Middle frontal gyrus (tissue), 1 donor: ENCODE measurements at regions not wholly inside any gene's neighbourhood (a gene's known extent, or its start where the extent isn't known, plus 50 kb on each side); places are given as distances from the start of the nearest gene placed in this dataset.
"Not testable (repeated sequence)": the region's sequence is repeated elsewhere in the genome, so short reads cannot be mapped to it uniquely, and the experiment has no call there.

ENCODE experiments used
- DNase-seq: peaks from one replicate; pipeline ENCODE4 v3.0.0-alpha.2; 2015; ENCODE audit warnings: low spot score; ENCODE audit errors: extremely low spot score

- DNase-seq, result no peak
These were observed 253.9 kb downstream of the VAPA start for GRCh38 chr18:10167759-10168158.

- no peak for DNase-seq
These were observed 254.7 kb downstream of the VAPA start for GRCh38 chr18:10168477-10168876.

GRCh38 chr18:10169064-10169562 lies 255.3 kb downstream of the VAPA start:
- DNase-seq, result no peak

- DNase-seq, result no peak
These were observed 256.0 kb downstream of the VAPA start for GRCh38 chr18:10169814-10170213.

GRCh38 chr18:10170375-10170774 lies 256.6 kb downstream of the VAPA start:
- DNase-seq, result no peak

GRCh38 chr18:10175333-10175732 lies 261.5 kb downstream of the VAPA start:
- not testable (repeated sequence) for DNase-seq

- DNase-seq, result not testable (repeated sequence)
These were observed 265.5 kb downstream of the VAPA start for GRCh38 chr18:10179326-10179725.

GRCh38 chr18:10182009-10182624 lies 268.3 kb downstream of the VAPA start:
- DNase-seq, result no peak

GRCh38 chr18:10184776-10185175 lies 269.7 kb upstream of the APCDD1 start:
- no peak for DNase-seq

GRCh38 chr18:10188971-10189810 lies 265.2 kb upstream of the APCDD1 start:
- no peak for DNase-seq

GRCh38 chr18:10190564-10190963 lies 263.9 kb upstream of the APCDD1 start:
- no peak for DNase-seq

GRCh38 chr18:10193444-10193843 lies 261.0 kb upstream of the APCDD1 start:
- DNase-seq, result no peak

- no peak for DNase-seq
These were observed 259.8 kb upstream of the APCDD1 start for GRCh38 chr18:10194592-10194991.

GRCh38 chr18:10195529-10195928 lies 258.9 kb upstream of the APCDD1 start:
- DNase-seq, result no peak

- DNase-seq, result no peak
These were observed 257.3 kb upstream of the APCDD1 start for GRCh38 chr18:10197097-10197496.

- no peak for DNase-seq
These were observed 253.2 kb upstream of the APCDD1 start for GRCh38 chr18:10201226-10201625.

GRCh38 chr18:10201659-10202058 lies 252.8 kb upstream of the APCDD1 start:
- no peak for DNase-seq

- DNase-seq, result no peak
These were observed 251.6 kb upstream of the APCDD1 start for GRCh38 chr18:10202845-10203321.

- no peak for DNase-seq
These were observed 249.3 kb upstream of the APCDD1 start for GRCh38 chr18:10205151-10205550.

GRCh38 chr18:10207682-10208345 lies 246.6 kb upstream of the APCDD1 start:
- no peak for DNase-seq

- DNase-seq, result no peak
These were observed 245.1 kb upstream of the APCDD1 start for GRCh38 chr18:10209302-10209701.

GRCh38 chr18:10210057-10210633 lies 244.3 kb upstream of the APCDD1 start:
- no peak for DNase-seq
